ENCODE measurements at regions not wholly inside any gene's neighbourhood (a gene's known extent, or its start where the extent isn't known, plus 50 kb on each side); places are given as distances from the start of the nearest gene placed in this dataset.

GRCh38 chr12:107233551-107233950 is 140.2 kb upstream of the CRY1 start:
- no peaks in the 10 kb centered on the region for H3K9me3 ChIP-seq (ENCODE audit: low read depth)
- no peak overlapping the region for H2AFZ ChIP-seq
- DNase-seq (ENCODE audit: low spot score): no peak
- no peaks in the 10 kb centered on the region for H3K27me3 ChIP-seq
- H3K9me2 ChIP-seq (replicated peaks; ENCODE audit: insufficient read depth): no peaks in the 10 kb centered on the region
- 92% methylated on average over 3 of the region's 3 CpGs for WGBS (ENCODE audit: low lambda C conversion rate, missing lambda C conversion rate)
- H3K36me3 ChIP-seq (replicated peaks; ENCODE audit: insufficient read depth, low read depth): no peaks in the 10 kb centered on the region
- peaks cover 12% of the 10 kb centered on the region for H3K4me1 ChIP-seq (ENCODE audit: insufficient read depth)
- H3K4me2 ChIP-seq: no peak overlapping the region
- no peak overlapping the region for H3K27ac ChIP-seq
- no peak for TF ChIP-seq EZH2phosphoT487 (IDR thresholded peaks at IDR 0.05; ENCODE audit: low read depth, severe bottlenecking, unreplicated experiment)
- no peak for TF ChIP-seq EZH2 (IDR thresholded peaks at IDR 0.05; ENCODE audit: borderline replicate concordance)
- no peak for TF ChIP-seq CTCF (IDR thresholded peaks at IDR 0.05; ENCODE audit: poor library complexity)
- H4K20me1 ChIP-seq (ENCODE audit: insufficient read depth, poor library complexity, severe bottlenecking): no peaks in the 10 kb centered on the region
- no peaks in the 10 kb centered on the region for H3K79me2 ChIP-seq
- no peak overlapping the region for H3K4me3 ChIP-seq

- TF ChIP-seq EZH2phosphoT487 (IDR thresholded peaks at IDR 0.05; ENCODE audit: low read depth, severe bottlenecking, unreplicated experiment): no peak
- TF ChIP-seq EZH2 (IDR thresholded peaks at IDR 0.05; ENCODE audit: borderline replicate concordance): no peak
- TF ChIP-seq CTCF (IDR thresholded peaks at IDR 0.05; ENCODE audit: poor library complexity): no peak
- Histone ChIP-seq H3K9me2 (replicated peaks; ENCODE audit: insufficient read depth) (no peaks in the 10 kb centered on the region), H3K27me3 (no peaks in the 10 kb centered on the region), H2AFZ (no peak overlapping the region), H3K36me3 (replicated peaks; ENCODE audit: insufficient read depth, low read depth) (no peaks in the 10 kb centered on the region), H3K4me3 (no peak overlapping the region), H3K4me1 (ENCODE audit: insufficient read depth) (peaks cover 12% of the 10 kb centered on the region), H4K20me1 (ENCODE audit: insufficient read depth, poor library complexity, severe bottlenecking) (no peaks in the 10 kb centered on the region), H3K9me3 (ENCODE audit: low read depth) (no peaks in the 10 kb centered on the region), H3K27ac (no peak overlapping the region), H3K4me2 (no peak overlapping the region), H3K79me2 (no peaks in the 10 kb centered on the region)
- WGBS (ENCODE audit: low lambda C conversion rate, missing lambda C conversion rate): 93% methylated on average over 2 of the region's 2 CpGs
- no peak for DNase-seq (ENCODE audit: low spot score)
These were observed 142.3 kb upstream of the CRY1 start for GRCh38 chr12:107235600-107235999.

GRCh38 chr12:107236824-107237511 is 143.6 kb upstream of the CRY1 start:
- H3K4me1 ChIP-seq (ENCODE audit: insufficient read depth): peaks cover 12% of the 10 kb centered on the region
- WGBS (ENCODE audit: low lambda C conversion rate, missing lambda C conversion rate): 33% methylated on average over 6 of the region's 6 CpGs
- no peak overlapping the region for H3K27ac ChIP-seq
- no peak for DNase-seq (ENCODE audit: low spot score)
- H3K27me3 ChIP-seq: no peaks in the 10 kb centered on the region
- no peaks in the 10 kb centered on the region for H3K9me2 ChIP-seq (replicated peaks; ENCODE audit: insufficient read depth)
- H3K36me3 ChIP-seq (replicated peaks; ENCODE audit: insufficient read depth, low read depth): no peaks in the 10 kb centered on the region
- no peaks in the 10 kb centered on the region for H4K20me1 ChIP-seq (ENCODE audit: insufficient read depth, poor library complexity, severe bottlenecking)
- TF ChIP-seq EZH2phosphoT487 (IDR thresholded peaks at IDR 0.05; ENCODE audit: low read depth, severe bottlenecking, unreplicated experiment) (no peak), EZH2 (IDR thresholded peaks at IDR 0.05; ENCODE audit: borderline replicate concordance) (no peak), CTCF (IDR thresholded peaks at IDR 0.05; ENCODE audit: poor library complexity) (no peak)
- H3K9me3 ChIP-seq (ENCODE audit: low read depth): no peaks in the 10 kb centered on the region
- peak overlapping the region; percentile 13 for H3K4me2 ChIP-seq
- H3K4me3 ChIP-seq: no peak overlapping the region
- no peak overlapping the region for H2AFZ ChIP-seq
- no peaks in the 10 kb centered on the region for H3K79me2 ChIP-seq
